ENCODE measurements at regions not wholly inside any gene's neighbourhood (a gene's known extent, or its start where the extent isn't known, plus 50 kb on each side); places are given as distances from the start of the nearest gene placed in this dataset.
"Not testable (repeated sequence)": the region's sequence is repeated elsewhere in the genome, so short reads cannot be mapped to it uniquely, and the experiment has no call there.

- DNase-seq, result no peak
These were observed 57.8 kb upstream of the TPP2 start for GRCh38 chr13:102538938-102539337.

- no peak for DNase-seq
These were observed 59.9 kb upstream of the TPP2 start for GRCh38 chr13:102536695-102537485.

GRCh38 chr13:102536196-102536595, 60.6 kb upstream of the TPP2 start:
- no peak for DNase-seq

GRCh38 chr13:102530751-102531150, 66.0 kb upstream of the TPP2 start:
- peak in 1 of 2 donors; percentile 2 for DNase-seq

- not testable (repeated sequence) for DNase-seq
These were observed 74.5 kb upstream of the TPP2 start for GRCh38 chr13:102522251-102522650.

- no peak for DNase-seq
These were observed 78.8 kb upstream of the TPP2 start for GRCh38 chr13:102517959-102518358.

GRCh38 chr13:102510072-102510471, 86.7 kb upstream of the TPP2 start:
- no peak for DNase-seq

- DNase-seq, result no peak
These were observed 88.4 kb upstream of the TPP2 start for GRCh38 chr13:102508411-102508810.

GRCh38 chr13:102504002-102504401, 92.8 kb upstream of the TPP2 start:
- DNase-seq, result no peak

- DNase-seq, result no peak
These were observed 93.8 kb upstream of the FGF14 start for GRCh38 chr13:102495663-102496062.

- DNase-seq, result no peak
These were observed 85.5 kb upstream of the FGF14 start for GRCh38 chr13:102487330-102487729.

- DNase-seq, result peak in 1 of 2 donors; percentile 1
These were observed 82.5 kb upstream of the FGF14 start for GRCh38 chr13:102484329-102484728.

GRCh38 chr13:102472650-102473049, 70.8 kb upstream of the FGF14 start:
- no peak for DNase-seq

- DNase-seq, result no peak
These were observed 68.6 kb upstream of the FGF14 start for GRCh38 chr13:102470283-102470917.

- DNase-seq, result peak; percentile 1 to 13
These were observed 64.9 kb upstream of the FGF14 start for GRCh38 chr13:102466610-102467190.

GRCh38 chr13:102462570-102462969, 60.7 kb upstream of the FGF14 start:
- DNase-seq, result no peak

- DNase-seq, result no peak
These were observed 59.5 kb upstream of the FGF14 start for GRCh38 chr13:102461302-102461701.

GRCh38 chr13:102460806-102461205, 59.0 kb upstream of the FGF14 start:
- DNase-seq, result no peak

- no peak for DNase-seq
These were observed 51.0 kb upstream of the FGF14 start for GRCh38 chr13:102452836-102453235.
